ENCODE measurements at regions not wholly inside any gene's neighbourhood (a gene's known extent, or its start where the extent isn't known, plus 50 kb on each side); places are given as distances from the start of the nearest gene placed in this dataset.
"Not testable (repeated sequence)": the region's sequence is repeated elsewhere in the genome, so short reads cannot be mapped to it uniquely, and the experiment has no call there.

DNA sequence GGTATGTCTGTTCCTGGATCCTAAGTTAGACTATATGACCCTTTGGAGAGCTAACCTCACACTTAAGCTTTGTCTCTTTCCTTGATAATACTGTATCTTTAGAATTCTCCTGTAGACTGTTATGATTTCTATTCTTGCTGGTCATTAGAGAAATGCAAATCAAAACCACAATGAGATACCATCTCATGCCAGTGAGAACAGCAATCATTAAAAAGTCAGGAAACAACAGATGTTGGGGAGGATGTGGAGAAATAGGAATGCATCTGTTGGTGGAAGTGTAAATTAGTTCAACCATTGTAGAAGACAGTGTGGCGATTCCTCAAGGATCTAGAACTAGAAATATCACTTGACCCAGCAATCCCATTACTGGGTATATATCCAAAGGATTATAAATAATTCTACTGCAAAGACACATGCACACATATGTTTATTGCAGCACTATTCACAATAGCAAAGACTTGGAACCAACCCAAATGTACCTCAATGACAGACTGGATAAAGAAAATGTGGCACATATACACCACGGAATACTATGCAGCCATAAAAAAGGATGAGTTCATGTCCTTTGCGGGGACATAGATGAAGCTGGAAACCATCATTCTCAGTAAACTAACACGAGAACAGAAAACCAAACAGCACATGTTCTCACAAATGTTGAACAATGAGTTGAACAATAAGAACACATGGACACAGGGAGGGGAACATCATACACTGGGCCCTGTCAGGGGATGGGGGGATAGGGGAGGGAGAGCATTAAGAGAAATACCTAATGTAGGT lies 867.8 kb upstream of the ADGRB3 start:
- intact Hi-C loops (cut with DNase I); ATAC-seq; DNase-seq (ENCODE audit: low spot score): not testable (repeated sequence)

GRCh38 chr6:67766057-67766456 lies 869.0 kb upstream of the ADGRB3 start:
- DNase-seq (ENCODE audit: low spot score), result no peak
- ATAC-seq, result no peak

GRCh38 chr6:67759001-67759400 lies 876.1 kb upstream of the ADGRB3 start:
- no peak for ATAC-seq
- no peak for DNase-seq (ENCODE audit: low spot score)
- intact Hi-C loops (cut with DNase I), result no loop called here

More at GRCh38 chr6:67766057-67766456, 869.0 kb upstream of the ADGRB3 start:
- intact Hi-C loops (cut with DNase I), result no loop called here

DNA sequence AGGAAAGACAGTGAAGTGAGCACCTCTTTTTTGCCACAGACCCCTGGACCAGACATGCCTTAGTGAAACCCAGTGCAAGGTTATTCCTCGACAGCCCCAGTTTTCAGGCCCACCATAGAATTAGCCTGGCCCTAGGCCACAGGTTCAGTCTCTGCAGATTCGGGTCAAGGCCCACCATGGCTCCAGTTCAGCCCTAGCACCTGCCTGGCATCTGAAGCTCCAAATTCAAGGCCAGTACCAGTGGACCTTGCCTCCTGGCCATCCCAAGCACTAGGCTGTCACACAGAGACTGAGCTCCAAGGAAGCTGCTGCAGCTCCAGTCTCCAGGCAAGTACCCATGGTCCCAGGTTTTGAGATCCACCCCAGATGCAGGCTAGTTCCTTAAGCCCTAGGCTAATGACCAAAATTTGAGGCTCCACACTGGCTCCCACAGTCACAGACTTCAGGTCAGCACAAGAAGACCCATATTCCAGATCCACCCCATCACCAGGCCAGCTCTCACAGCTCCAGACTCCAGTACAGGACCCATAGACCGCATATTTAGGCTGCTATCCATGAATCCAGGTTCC lies 877.5 kb upstream of the ADGRB3 start:
- DNase-seq (ENCODE audit: low spot score) (no peak), ATAC-seq (no peak)
- intact Hi-C loops (cut with DNase I), result no loop called here

- DNase-seq (ENCODE audit: low spot score), result no peak
These were observed 886.6 kb upstream of the ADGRB3 start for GRCh38 chr6:67748521-67748920.

DNA sequence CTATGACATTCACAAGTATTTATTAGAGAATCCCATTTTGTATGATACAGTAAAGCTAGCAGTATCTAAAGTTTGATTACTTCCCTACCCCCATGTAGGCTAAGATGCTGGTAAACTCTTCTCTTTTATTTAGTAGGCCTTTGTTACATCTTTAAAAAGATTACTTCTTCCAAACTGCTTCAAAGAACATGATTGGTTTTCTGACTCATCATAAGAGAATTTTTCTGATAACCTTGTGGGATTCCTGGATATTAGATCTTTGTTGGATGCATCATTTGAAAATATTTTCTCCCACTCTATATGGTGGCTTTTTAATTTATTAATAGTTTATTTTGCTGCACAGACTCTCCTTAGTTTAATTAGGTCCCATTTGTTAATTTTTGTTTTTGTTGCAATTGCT lies 898.3 kb upstream of the ADGRB3 start:
- ATAC-seq, result no peak
- intact Hi-C loops (cut with DNase I), result no loop called here
- no peak for DNase-seq (ENCODE audit: low spot score)

More at GRCh38 chr6:67748521-67748920, 886.6 kb upstream of the ADGRB3 start:
- intact Hi-C loops (cut with DNase I), result no loop called here
- ATAC-seq, result no peak

DNA sequence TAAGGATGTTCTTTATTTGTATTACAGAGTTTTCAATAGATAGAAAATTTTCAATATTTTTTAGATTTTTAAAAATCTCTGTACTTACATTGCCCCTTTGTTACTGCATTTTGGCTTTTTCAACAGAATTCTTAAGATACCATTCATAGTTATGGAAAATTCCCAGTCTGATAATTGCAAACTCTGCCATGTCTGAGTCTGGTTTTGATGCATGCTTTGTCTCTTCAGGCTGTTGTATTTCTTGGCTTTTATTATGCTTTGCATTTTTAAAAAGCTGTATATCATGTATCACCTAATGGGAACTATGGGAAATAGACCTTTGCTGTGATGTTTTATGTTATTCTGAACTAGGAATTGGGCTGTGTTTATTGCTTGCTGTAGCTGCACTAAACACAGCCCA lies 898.9 kb upstream of the ADGRB3 start:
- DNase-seq (ENCODE audit: low spot score), result no peak
- intact Hi-C loops (cut with DNase I), result no loop called here
- no peak for ATAC-seq

GRCh38 chr6:67735623-67736022 lies 899.5 kb upstream of the ADGRB3 start:
- DNase-seq (ENCODE audit: low spot score), result no peak
- intact Hi-C loops (cut with DNase I), result no loop called here
- no peak for ATAC-seq

GRCh38 chr6:67722861-67723261 lies 912.2 kb upstream of the ADGRB3 start:
- intact Hi-C loops (cut with DNase I), result no loop called here
- no peak for DNase-seq (ENCODE audit: low spot score)
- no peak for ATAC-seq

DNA sequence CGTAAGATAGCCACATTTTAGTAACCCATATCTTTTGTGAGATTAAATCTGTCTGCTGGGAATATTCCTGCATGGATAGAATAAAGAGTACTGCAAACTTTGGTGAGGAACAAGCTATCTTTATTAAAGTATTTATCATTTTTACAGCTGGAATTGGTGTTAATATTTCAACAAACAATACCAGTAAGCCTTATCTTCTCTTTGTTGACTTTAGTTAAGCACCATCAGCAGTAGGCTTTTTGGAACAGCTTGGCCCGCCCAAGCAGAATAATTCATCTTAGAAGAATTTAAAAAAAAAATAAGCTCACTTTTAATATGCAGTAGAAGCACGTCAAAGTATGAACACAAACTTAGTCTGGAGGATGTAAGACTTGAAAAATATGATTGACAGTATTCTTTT lies 917.8 kb upstream of the ADGRB3 start:
- DNase-seq (ENCODE audit: low spot score) (no peak), ATAC-seq (no peak)
- intact Hi-C loops (cut with DNase I), result no loop called here

- no peak for ATAC-seq
These were observed 928.7 kb upstream of the ADGRB3 start for GRCh38 chr6:67706388-67706787.

DNA sequence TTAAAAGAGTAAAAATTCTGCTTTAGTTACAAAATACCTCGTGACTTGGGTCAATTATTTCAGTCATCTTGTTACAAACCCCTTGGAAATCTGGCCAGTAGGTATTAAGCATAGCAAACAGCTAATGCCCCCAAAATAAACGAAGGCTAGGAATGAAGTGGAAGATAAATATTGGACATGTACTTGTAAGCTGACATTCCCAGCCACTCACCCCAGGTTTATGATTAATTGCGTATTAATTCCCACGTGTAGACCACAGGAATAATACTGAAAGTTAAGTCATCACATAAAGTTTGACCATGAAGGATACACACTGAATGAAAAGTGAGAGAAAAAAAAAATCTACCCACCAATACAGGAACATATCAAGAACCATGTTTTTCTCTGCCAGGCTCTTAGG lies 936.5 kb upstream of the ADGRB3 start:
- ATAC-seq, result no peak
- intact Hi-C loops (cut with DNase I), result loop anchor here (5.0 kb wide), 1 partner anchor 1656 kb away; no protein-coding TSS in a partner anchor
- no peak for DNase-seq (ENCODE audit: low spot score)

More at GRCh38 chr6:67706388-67706787, 928.7 kb upstream of the ADGRB3 start:
- no peak for DNase-seq (ENCODE audit: low spot score)
- intact Hi-C loops (cut with DNase I), result no loop called here

- intact Hi-C loops (cut with DNase I), result no loop called here
- ATAC-seq, result no peak
These were observed 941.0 kb upstream of the ADGRB3 start for GRCh38 chr6:67694127-67694526.

GRCh38 chr6:67689329-67689728 lies 945.8 kb upstream of the ADGRB3 start:
- DNase-seq (ENCODE audit: low spot score) (no peak), ATAC-seq (no peak)
- intact Hi-C loops (cut with DNase I), result no loop called here

More at GRCh38 chr6:67694127-67694526, 941.0 kb upstream of the ADGRB3 start:
- DNase-seq (ENCODE audit: low spot score), result no peak

DNA sequence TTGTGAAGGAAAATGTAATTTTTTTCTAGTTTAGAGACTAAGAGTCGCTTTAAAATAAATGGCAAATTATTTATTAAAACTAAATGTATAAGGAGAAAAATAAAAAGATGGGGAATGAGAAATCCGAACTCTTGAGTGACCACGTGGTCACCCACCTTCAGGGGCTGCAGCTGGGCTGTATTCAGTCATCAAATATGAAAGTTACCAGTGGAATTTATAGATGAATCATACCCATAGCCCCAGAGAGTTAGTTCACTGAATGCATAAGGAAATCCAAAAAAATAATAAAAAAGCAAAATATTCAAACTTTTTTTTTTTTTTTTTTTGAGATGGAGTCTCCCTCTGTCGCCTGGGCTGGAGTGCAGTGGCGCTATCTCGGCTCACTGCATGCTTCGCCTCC lies 947.7 kb upstream of the ADGRB3 start:
- DNase-seq (ENCODE audit: low spot score) (no peak), ATAC-seq (no peak)
- intact Hi-C loops (cut with DNase I), result no loop called here

GRCh38 chr6:67686225-67686624 lies 948.9 kb upstream of the ADGRB3 start:
- DNase-seq (ENCODE audit: low spot score); ATAC-seq; intact Hi-C loops (cut with DNase I): not testable (repeated sequence)

GRCh38 chr6:67683960-67684359 lies 951.1 kb upstream of the ADGRB3 start:
- ATAC-seq (no peak), DNase-seq (ENCODE audit: low spot score) (no peak)
- intact Hi-C loops (cut with DNase I), result no loop called here

DNA sequence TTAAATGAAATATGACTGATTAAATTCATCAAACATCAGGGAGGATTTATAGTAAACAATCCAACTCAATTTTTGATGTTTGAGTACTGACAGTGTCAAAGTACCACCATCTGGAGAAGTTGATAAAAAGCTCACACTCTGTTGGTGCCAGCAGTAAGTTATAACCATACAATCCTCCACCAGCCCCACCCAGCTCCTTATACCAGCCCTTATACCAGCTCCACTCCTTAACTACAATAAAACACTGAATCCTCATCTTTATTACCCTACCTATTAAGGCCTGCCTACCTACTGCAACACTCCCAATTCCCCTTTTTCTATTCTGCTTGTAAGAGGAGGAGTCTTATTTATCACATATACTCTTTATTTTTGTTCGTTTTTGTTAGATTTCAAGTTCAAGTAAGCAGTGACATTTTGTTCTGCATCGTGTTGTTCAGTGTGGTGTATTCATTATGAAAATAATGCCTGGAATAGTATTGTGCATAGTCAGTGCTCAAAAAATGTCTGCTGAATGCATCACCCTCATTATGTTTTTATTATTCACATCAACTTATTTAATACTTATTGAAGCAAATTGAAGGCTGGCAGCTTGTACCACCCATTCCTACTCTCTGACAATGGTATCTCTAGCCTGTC lies 954.7 kb upstream of the ADGRB3 start:
- intact Hi-C loops (cut with DNase I), result no loop called here
- no peak for ATAC-seq
- no peak for DNase-seq (ENCODE audit: low spot score)

- intact Hi-C loops (cut with DNase I), result no loop called here
- no peak for ATAC-seq
- DNase-seq (ENCODE audit: low spot score), result no peak
These were observed 955.4 kb upstream of the ADGRB3 start for GRCh38 chr6:67679566-67680296.

GRCh38 chr6:67676892-67677291 lies 958.2 kb upstream of the ADGRB3 start:
- no peak for DNase-seq (ENCODE audit: low spot score)
- intact Hi-C loops (cut with DNase I), result no loop called here
- ATAC-seq, result no peak
